Activated T-cell treated with anti-CD3 and anti-CD28 coated beads, Interleukin-2, amount 50 U/mL, for 1 hour (primary cell): ENCODE measurements at regions not wholly inside any gene's neighbourhood (a gene's known extent, or its start where the extent isn't known, plus 50 kb on each side); places are given as distances from the start of the nearest gene placed in this dataset.
"Not testable (repeated sequence)": the region's sequence is repeated elsewhere in the genome, so short reads cannot be mapped to it uniquely, and the experiment has no call there.

Experiments
- DNase-seq: peaks from one replicate; pipeline ENCODE4 v3.0.0-alpha.2; 2020

DNA sequence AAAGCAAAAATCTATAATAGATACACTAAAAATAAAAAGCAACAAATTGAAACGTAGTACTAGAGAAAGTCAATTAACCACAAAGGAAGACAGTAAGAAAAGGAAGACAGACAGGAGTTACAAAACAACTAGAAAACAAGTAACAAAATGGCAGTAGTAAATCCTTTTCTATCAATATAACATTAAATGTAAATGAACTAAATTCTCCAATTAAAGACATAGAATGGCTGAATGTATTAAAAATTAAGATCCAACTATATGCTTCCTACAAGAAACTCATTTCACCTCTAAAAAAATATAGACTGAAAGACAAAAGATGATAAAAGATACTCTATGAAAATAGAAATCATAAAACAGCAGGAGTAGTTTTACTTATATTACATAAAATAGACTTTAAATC lies 79.1 kb downstream of the CTH start:
- no peak for DNase-seq

DNA sequence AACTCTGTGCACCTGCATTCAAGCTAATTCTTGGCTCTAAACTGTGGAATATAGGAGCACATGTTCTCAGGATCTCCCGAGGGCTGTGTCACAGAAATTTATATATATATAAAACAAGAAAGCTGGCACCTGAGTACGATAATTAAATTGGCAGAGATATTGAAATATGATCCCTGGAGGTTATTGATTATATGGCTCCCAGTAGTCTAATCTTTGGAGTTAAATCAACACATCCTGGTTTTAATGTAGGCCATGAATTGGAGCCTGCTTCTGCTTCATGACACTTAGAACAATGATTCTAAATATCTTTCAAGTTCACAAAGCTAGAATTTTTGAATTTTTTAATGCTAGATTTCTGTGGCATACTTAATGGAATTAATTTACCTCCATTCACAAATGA lies 84.3 kb downstream of the CTH start:
- no peak for DNase-seq

- DNase-seq = no peak
These were observed 85.1 kb downstream of the CTH start for GRCh38 chr1:70496181-70496580.

DNA sequence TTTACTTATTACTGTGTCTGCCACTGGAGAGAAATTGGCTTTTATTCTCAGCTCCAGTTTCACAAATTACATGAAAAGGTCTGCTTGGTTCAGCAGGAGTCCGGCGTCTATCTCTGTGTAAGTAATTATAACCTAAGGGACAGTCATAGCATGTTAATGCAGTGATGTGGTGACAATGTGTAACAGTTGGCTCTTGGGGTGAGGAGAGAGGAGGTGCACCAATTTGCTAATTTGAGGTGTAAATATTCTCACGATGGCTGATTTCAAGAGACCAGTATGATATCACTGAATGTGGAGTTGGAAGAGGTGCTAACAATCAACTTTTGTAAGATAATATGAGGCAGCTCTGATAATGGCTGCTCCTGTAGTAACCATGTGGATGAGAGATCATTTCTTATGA lies 86.1 kb downstream of the CTH start:
- no peak for DNase-seq

DNA sequence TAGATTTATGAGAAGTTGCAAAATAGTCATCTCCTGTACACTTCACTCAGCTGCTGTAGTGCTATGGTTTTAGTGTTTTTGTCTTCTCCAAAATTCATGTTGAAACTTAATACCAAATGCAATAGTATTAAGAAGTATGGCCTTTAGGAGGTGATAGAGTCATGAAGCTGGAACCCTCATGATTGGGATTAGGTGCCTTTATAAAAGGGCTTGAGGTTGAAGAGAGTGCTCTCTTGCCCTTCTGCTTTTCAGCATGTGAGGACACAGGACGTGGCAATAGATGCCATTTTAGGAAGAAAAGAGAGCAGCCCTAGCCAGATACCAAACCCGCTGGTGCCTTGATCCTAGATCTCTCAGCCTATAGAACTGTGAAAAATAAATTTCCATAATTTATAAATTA lies 87.6 kb downstream of the CTH start:
- no peak for DNase-seq

DNA sequence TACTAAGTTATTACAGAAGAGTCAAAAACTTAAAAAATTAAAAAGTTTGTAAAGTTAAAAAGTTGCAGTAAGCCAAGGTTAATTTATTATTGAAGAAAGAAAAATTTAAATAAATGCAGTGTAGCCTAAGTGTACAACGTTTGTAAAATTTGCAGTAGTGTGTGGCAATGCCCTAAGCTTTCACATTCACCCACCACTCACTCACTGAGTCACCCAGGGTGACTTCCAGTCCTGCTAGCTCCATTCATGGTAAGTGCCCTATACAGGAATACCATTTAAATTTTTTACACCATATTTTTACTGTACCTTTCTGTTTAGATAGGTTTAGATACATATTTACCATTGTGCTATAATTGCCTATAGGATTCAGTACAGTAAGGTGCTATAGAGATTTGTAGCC lies 88.6 kb downstream of the CTH start:
- no peak for DNase-seq

GRCh38 chr1:70503358-70503757 lies 92.3 kb downstream of the CTH start:
- no peak for DNase-seq

GRCh38 chr1:70504176-70504820 lies 93.2 kb downstream of the CTH start:
- DNase-seq = no peak

DNA sequence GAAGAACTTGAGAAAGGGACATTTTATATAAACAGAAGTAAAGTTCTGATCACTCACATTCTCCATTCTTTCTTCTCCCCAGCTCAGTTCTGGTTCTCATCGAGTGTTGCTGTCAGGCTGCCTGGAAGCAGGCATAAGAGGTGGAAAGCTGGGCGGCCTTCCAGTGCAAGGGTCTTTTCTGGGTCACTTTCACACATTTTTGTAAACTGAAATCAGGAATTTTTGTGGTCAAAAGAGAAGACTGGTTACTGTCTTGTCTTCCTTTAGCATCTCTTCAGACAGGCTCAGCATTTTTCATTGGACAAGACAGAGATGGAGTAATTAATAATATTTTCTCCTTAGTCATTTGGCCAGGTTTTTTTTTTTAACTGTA lies 93.7 kb downstream of the CTH start:
- DNase-seq = no peak

GRCh38 chr1:70507991-70508390 lies 96.9 kb downstream of the CTH start:
- not testable (repeated sequence) for DNase-seq

DNA sequence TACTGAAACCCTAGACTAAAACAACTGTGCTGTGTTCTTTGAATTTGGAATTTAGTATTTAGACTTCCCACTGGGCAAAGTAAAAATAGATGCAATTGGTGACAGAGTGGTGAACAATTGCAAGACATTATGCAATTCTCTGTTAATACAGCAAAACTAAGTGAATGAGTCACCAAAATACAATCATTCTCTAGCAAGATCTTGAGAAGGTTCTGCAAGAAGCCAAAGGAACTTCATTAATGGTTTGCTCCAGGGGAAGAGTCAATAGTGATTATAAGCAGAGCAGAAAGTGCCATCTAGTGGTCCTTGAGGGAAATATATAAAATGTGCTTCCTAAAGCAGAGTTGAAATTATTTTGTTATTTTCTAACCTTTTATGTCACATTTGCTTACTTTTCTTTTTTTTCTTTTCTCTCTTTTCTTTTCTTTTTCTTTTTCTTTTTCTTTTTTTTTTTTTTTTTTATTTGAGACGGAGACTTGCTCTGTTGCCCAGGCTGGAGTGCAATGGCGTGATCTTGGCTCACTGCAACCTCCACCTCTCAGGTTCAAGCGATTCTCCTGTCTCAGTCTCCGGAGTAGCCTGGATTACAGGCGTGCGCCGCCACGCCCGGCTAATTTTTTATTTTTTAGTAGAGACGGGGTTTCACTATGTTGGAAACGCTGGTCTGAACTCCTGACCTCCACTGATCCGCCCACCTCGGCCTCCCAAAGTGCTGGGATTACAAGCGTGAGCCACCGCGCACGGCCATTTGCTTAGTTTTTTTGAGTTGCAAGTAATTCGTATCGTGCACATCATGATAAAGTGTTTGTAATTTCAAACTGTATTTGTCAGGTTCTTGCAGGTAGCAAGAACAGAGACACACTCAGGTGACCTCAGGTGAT lies 99.2 kb downstream of the CTH start:
- DNase-seq = no peak

DNA sequence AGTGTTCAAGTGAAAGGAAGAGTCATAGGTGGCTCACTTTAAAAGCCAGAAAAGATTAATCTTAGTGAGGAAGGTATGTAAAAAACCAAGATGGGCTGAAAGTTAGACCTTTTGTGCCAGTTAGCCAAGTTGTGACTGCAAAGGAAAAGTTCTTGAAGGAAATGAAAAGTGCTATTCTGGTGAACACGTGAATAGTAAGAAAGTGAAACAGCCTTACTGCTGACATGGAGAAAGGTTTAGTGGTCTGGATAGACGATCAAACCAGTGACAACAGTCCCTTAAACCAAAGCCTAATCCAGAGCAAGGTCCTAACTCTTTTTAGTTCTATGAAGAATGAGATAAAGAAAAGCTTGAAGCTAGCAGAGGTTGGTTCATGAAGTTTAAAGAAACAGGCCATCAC lies 106.4 kb downstream of the CTH start:
- no peak for DNase-seq

- no peak for DNase-seq
These were observed 107.0 kb downstream of the CTH start for GRCh38 chr1:70518106-70518505.

GRCh38 chr1:70528590-70529333 lies 117.7 kb downstream of the CTH start:
- no peak for DNase-seq

- no peak for DNase-seq
These were observed 125.8 kb downstream of the CTH start for GRCh38 chr1:70536708-70537366.

GRCh38 chr1:70537788-70538187 lies 126.7 kb downstream of the CTH start:
- DNase-seq = no peak

- DNase-seq = no peak
These were observed 131.0 kb downstream of the CTH start for GRCh38 chr1:70542030-70542429.

- DNase-seq = no peak
These were observed 131.8 kb downstream of the CTH start for GRCh38 chr1:70542856-70543255.

- no peak for DNase-seq
These were observed 135.7 kb downstream of the CTH start for GRCh38 chr1:70546726-70547125.

DNA sequence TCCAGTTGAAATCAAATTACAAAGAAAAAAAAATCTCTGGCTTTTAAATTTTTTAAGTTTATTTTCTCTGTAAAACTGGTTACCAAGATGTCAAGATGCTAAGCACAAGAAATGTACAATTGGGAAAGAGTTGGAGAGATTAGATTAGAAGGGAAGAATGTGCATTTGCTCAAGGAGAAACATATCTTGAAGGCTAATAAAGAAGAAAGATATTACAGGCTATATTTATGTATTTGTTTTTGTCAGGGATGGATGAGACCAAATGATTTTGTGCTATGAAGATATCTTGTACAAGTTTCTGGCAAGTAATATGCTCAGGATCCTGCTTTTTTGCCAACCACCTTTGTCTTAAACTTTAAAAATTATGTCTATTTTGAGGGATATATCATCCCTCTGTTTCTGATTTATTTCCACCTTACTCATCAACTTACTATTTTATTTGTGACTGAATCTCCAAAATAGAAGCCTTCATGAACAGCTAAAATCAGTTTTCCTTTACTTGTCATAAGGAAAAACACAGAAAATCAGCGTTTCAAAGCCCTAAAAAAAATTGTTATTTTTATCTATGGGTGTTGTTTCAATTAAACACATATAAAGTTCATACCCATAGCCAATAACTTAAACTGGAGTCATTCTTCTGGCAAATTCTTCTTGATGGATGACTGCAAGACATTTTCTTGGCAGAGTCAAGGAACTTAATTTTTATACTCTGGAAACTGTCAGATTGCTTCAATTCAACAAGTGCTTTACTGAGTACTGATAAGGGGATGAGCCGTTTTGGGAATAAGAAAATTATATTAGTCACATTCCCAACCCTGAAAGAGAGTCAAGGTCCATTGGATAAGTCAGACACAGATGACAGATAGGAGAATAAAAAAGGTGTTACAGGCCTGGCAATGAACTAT lies 141.8 kb downstream of the CTH start:
- DNase-seq = no peak

GRCh38 chr1:70553567-70553956 lies 142.5 kb downstream of the CTH start:
- DNase-seq = no peak

- DNase-seq = no peak
These were observed 143.3 kb downstream of the CTH start for GRCh38 chr1:70554341-70554740.
